GM12891 (cell line): ENCODE measurements at regions not wholly inside any gene's neighbourhood (a gene's known extent, or its start where the extent isn't known, plus 50 kb on each side); places are given as distances from the start of the nearest gene placed in this dataset.

Experiments
- DNase-seq: peaks from one replicate; pipeline ENCODE4 v3.0.0; 2011; ENCODE audit warnings: low spot score; ENCODE audit not compliant: insufficient read length
- FAIRE-seq: peaks from 2 replicates; lab custom pipeline; 2011; peaks lifted over from hg19 to GRCh38; lab: Jason Lieb, UNC
- PAX5 ChIP-seq: IDR thresholded peaks from 2 replicates; pipeline ENCODE4 v1.6.1; 2011; ENCODE audit warnings: low read length, moderate library complexity, mild to moderate bottlenecking; ENCODE audit not compliant: insufficient read depth, severe bottlenecking
- POLR2A ChIP-seq: IDR thresholded peaks from 2 replicates; pipeline ENCODE4 v1.6.1; 2011; ENCODE audit warnings: low read depth, low read length, control low read depth
- POLR2AphosphoS5 ChIP-seq: IDR thresholded peaks from 2 replicates; pipeline ENCODE4 v1.6.1; 2011; ENCODE audit warnings: low read depth, low read length, control low read depth
- POU2F2 ChIP-seq: IDR thresholded peaks from 2 replicates; pipeline ENCODE4 v1.6.1; 2011; ENCODE audit warnings: low read depth, mild to moderate bottlenecking, control low read depth, low read length, moderate library complexity
- SPI1 ChIP-seq: IDR thresholded peaks from 2 replicates; pipeline ENCODE4 v1.6.1; 2011; ENCODE audit warnings: low read depth, low read length, control low read depth
- TAF1 ChIP-seq: IDR thresholded peaks from 2 replicates; pipeline ENCODE4 v1.6.1; 2011; ENCODE audit warnings: low read depth, low read length, control low read depth

DNA sequence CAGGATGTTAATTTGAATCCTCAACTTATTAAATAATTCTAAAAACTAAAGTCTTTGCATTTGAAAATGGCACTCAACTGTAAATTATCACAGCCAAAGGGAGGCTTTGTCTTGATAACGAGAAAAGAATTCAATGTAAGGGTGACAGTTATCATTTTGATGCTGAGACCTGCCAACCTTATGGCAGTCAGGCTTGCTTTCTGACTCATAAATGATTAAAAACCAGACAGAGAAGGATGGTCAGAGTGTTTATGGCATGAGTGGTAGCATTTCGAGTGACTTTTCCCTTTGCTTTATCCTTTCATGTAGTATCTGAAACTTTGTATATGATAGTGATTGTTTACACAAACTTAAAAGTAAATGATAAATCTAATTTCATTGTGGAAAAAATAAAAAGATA is 53.9 kb upstream of the EPC2 start:
- TF ChIP-seq SPI1 (no peak), TAF1 (no peak), PAX5 (no peak), POLR2A (no peak), POLR2AphosphoS5 (no peak), POU2F2 (no peak)
- DNase-seq: no peak
- no peak for FAIRE-seq

DNA sequence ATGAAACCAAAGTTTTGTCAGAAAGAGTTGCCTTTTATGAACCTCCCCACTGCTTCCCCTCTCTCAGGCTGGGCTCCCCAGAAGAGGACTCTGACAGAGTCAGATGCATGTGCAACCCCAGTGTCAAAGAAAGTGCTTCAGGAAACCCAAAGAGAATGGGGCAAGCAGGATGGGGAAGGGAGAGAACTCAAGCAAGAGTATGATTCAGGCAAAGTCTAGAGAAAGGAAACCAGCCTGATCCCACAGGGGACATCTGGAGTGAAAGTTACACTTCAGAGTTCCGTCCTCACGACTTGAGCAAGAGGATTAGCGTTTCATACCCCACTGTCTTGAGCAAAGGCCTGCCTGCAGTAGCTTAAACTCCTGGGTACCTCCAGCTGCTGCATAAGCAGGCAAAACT is 51.8 kb upstream of the EPC2 start:
- FAIRE-seq (no peak), DNase-seq (no peak)
- TF ChIP-seq POU2F2 (no peak), PAX5 (no peak), TAF1 (no peak), SPI1 (no peak), POLR2A (no peak), POLR2AphosphoS5 (no peak)

DNA sequence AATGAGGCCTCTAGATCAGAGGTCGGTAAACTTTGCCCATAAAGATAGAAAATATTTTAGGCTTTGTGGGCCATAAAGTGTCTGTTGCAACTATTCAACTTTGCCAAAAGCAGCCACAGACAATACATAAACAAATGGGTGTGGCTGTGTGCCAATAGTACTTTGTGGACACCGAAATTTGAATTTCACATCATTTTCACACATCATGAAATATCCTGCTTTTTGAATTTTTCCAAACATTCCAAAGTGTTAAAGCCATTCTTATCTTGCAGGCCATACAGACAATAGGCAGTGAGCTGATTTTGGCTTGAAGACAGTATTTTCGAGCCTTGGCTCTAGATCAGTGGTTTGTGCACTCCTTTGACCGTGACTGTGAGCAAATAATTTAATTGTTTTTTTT is 51.1 kb upstream of the EPC2 start:
- FAIRE-seq (no peak), DNase-seq (no peak)
- TF ChIP-seq POLR2AphosphoS5 (no peak), TAF1 (no peak), POU2F2 (no peak), SPI1 (no peak), PAX5 (no peak), POLR2A (no peak)

DNA sequence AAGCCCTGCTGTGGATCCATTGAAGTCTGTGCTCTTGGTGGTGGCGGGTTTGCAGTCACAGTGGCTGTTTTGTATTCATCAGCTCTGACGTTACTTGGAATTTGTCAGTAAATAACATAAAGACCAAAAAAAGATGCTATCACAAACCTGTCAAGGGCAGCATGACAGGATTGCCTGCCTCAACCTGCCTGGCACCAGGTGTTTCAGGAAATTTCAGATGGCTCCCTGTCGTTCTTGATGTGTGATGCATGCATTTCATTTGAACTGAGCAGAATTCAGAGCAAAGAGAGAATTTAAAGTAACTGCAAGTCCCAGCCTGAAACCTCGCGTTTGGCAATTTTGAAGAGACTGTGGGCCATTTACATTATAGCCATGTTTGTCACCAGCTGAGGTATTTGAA is 50.3 kb upstream of the EPC2 start:
- TF ChIP-seq TAF1 (no peak), POLR2AphosphoS5 (no peak), POU2F2 (no peak), SPI1 (no peak), PAX5 (no peak), POLR2A (no peak)
- no peak for DNase-seq
- FAIRE-seq: no peak
